Hematopoietic multipotent progenitor cell treated with erythropoietin and hydrocortisone succinate and interleukin-3 and kit ligand, for 4 days (in vitro differentiated cells): ENCODE measurements at regions not wholly inside any gene's neighbourhood (a gene's known extent, or its start where the extent isn't known, plus 50 kb on each side); places are given as distances from the start of the nearest gene placed in this dataset.

Experiments used
- DNase-seq: peaks from one replicate; pipeline ENCODE4 v3.0.0-alpha.2; 2015

GRCh38 chr11:15889363-15890030 lies 466.8 kb downstream of the SOX6 start:
- DNase-seq: peak; percentile 53

DNA sequence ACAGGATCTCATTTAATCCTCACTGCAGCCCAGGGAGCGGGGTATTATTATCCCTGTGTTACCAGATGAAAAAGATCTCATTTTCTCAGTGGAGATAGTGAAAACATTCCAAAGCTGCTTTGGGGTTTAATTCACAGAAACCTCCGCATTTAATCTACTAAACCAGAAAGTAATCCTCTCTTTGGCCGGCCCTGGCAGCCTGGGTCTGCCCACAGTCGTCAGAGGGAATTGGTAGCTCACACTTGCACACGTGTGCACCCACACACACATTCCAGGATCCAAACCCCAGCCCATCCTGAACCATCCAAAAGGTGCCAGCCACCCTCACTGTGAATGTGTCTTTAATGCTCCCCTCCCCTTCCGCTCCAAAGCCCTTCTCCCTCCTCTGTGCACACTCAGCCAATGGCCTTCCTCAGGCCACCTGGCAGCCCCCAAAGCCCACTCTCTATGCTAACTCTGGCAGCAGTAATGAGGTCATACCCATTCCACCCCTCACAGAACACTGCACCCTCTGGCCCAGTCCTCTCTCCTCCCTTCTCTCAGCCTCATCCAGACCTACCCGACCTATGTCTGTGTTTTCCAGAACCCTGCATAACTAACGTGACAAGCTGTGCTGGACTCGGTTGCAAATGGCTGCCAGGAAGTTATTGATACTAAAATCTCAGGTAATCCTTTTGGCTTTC lies 466.2 kb downstream of the SOX6 start:
- DNase-seq: no peak

DNA sequence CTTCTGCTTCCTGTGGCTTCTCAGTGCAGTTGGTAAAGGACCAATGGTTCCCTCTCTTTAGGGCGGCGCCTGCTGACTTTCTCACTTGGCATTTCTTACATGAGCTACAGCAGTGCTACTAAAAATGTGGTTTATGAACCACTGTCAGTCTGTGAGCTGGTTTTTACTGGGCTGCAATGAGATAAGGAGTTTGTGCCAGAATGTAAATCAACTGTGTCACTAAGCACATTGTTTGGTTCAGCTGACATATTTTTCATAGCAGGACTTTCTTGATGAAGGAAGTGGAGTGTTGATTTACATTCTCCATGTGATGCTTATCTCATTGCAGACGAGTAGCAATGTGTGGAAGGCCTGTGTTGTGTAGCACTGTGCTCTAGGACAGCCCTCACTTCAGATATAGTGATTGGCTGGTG lies 463.3 kb downstream of the SOX6 start:
- DNase-seq: peak; percentile 84

DNA sequence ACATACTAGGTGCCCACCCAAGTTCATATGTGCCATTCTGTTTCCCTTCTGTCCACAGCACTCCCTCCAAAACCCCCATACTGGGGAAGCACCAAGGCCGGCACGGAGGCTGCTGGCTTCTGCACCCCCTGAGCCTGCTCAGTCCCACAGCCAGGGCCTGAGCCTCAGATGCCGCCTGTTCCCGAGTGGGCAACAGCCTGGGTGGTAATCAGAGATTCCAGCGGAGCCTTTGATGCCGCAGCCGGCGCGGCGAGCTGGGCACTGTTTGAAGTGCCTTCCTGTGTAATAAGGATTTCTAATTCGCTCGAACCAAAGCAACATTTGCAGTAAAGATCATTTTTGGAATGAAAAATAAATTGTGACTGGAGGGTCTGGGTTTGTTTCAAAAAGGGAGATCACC lies 460.3 kb downstream of the SOX6 start:
- DNase-seq: no peak

DNA sequence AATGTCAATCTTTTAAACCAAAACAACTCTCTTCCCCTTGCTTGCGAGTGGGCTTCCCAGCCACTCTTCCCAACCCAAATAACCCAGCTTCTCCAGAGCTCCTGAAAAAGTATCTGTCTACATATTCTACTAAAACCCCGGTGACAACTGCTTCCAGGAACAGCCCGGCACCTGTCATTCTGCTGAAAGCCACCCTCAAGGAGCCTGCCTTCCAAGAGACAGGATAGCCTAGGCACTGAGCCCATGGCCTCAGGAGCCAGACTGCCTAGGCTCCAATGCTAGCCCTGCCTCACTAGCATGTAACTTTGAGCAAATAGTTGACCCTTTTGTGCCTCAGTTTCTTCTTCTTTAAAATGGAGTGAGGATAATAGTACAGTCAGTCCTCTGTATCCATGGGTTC lies 459.8 kb downstream of the SOX6 start:
- DNase-seq: no peak

- peak; percentile 10 for DNase-seq
Measured at GRCh38 chr11:15897211-15897960, 459.0 kb downstream of the SOX6 start.

GRCh38 chr11:15901054-15901453 lies 455.3 kb downstream of the SOX6 start:
- no peak for DNase-seq

- DNase-seq: no peak
Measured at GRCh38 chr11:15901790-15902189, 454.6 kb downstream of the SOX6 start.

DNA sequence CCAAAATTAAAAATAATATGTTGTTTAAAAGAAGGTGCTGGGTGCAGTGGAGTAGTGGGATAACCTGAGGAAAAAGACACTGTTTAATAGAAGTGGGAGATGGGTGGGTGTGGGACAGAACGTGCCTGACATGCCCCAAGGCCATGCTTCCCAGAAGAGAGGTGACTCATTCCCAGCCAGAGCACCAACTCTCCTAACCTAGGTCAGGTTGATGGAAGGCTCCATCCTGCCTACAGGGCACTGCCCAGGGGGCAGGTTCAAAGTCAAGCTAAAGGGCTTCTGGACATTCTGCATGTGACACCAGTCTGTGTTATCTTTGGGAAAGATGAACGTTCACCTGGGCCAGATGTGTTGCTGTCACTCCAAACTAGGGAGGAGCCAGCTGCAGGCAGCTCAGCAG lies 453.1 kb downstream of the SOX6 start:
- DNase-seq: no peak

GRCh38 chr11:15905366-15906104 lies 450.8 kb downstream of the SOX6 start:
- DNase-seq: no peak

DNA sequence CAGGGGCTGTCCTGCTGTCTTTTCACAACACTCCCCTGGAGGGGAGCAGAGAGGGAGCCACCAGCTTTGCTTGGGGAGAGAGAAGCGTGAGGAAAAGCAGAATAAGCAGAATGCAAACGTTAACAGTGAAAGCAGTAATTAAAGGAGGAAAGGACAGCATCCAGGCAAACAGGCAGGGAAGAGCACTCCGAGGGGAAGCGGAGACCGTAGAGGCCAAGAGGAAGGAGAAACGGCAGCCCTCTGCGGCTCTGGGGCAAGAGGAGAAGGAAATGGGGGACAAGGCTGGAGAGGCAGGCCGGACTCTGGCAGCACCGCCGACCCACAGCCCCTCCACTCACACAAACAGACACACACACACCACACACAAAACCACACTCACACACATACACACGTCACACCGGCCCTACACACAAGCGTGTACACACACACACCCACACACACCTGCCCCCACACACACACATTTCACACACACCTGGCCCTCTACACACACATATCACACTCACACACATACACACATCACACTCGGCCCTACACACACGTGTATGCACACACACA lies 449.8 kb downstream of the SOX6 start:
- no peak for DNase-seq

DNA sequence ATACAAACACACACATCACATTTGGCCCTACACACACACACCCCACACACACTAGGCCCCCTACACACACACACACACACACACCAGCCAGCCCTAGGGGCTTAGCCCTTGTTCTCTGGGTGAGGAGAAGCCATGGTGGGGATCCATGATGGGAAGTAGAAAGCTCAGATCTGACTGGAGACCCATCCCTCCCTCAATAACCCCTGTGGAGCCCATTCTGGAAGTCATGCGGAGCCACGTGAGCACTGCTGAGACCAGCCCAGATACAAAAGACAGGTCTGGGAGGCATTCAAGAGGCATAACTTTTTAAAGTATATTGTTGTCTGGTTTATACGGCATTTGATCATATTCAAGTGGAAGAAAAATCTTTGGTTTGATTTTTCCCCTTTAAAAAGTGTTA lies 448.5 kb downstream of the SOX6 start:
- no peak for DNase-seq

DNA sequence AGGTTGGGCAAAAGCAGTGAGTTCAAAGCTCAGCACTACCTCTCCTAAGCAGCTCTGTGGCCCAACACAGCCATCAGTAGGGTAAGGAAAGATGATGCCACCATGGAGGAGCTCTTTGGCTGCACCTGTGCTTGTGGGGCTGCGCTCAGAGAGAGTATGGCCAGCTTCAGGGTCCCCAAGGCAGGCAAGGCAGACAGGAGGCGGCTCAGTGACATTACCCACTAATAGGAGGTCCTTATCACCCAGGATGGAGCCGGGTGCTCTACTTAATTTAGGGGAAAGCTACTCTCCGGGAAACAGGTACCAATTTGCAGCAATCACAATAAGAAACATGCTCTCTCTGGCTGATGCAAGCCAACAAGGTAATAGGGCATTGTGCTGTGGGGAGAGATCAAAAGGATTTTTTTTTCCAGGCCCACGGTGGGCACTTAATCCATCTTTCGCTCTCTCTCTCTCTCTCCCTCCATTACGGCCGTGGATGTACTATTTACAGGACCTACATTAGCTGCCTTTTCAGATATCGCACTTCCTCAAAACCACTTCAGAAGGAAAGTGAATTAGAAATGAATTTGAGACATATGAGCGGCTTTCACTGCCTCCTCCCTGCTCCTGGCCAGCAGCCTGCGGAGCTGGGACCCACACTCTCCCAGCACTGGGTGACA lies 446.3 kb downstream of the SOX6 start:
- DNase-seq: peak; percentile 22

GRCh38 chr11:15910761-15911160 lies 445.6 kb downstream of the SOX6 start:
- no peak for DNase-seq

GRCh38 chr11:15911377-15912044 lies 444.8 kb downstream of the SOX6 start:
- DNase-seq: peak; percentile 62

- no peak for DNase-seq
Measured at GRCh38 chr11:15912291-15912690, 444.1 kb downstream of the SOX6 start.

DNA sequence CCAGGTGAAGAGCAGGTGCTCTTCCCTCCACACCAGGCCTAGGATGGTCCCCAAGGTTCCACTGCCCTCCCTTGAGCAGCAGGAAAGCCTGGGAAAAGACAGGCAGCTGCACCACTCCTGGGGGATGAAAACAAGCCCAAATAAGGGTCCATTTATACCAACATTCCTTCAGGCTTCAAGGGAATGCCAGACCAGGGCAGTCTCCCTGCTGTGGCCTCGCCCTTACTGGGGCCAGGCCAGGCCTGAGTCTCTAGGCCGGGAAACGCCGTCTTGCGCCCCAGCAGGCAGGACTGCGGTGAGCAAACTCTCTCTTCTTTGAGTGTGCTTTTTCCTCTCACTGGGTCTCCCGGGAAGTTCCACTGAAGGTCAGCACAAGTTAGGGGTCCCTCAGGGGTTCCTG lies 443.5 kb downstream of the SOX6 start:
- DNase-seq: no peak

DNA sequence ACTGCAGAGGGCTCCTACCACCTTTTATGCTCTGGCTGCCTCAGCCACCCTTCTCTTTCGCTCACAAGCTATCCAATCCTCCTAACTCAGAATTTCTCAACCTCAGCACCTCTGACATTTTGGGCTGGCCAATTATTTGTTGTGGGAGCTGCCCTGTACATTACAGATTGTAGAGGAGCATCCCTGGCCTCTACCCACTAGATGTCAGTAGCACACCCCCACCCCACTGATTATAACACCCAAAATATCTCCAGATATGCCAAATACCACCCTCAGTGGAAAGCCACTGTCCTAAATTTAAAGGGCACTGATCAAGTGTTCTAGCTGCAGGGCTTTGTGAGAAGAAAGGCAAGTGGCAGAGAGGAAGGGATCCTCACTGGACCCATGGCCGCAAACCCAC lies 443.1 kb downstream of the SOX6 start:
- peak; percentile 10 for DNase-seq
